GDM1 (cell line): ENCODE measurements at regions not wholly inside any gene's neighbourhood (a gene's known extent, or its start where the extent isn't known, plus 50 kb on each side); places are given as distances from the start of the nearest gene placed in this dataset.

Source experiments
- DNase-seq: peaks from one replicate; lab custom pipeline; 2025; lab: John Stamatoyannopoulos, UW

- DNase-seq = no peak
These were observed 58.6 kb upstream of the JCAD start for GRCh38 chr10:30117812-30118501.

- DNase-seq = no peak
These were observed 56.7 kb upstream of the JCAD start for GRCh38 chr10:30116041-30116491.

GRCh38 chr10:30115626-30115940, 56.2 kb upstream of the JCAD start:
- no peak for DNase-seq

GRCh38 chr10:30114881-30115625, 55.7 kb upstream of the JCAD start:
- no peak for DNase-seq

- no peak for DNase-seq
These were observed 55.0 kb upstream of the JCAD start for GRCh38 chr10:30114401-30114800.

- DNase-seq = no peak
These were observed 52.1 kb upstream of the JCAD start for GRCh38 chr10:30111340-30112022.
